ENCODE measurements at regions not wholly inside any gene's neighbourhood (a gene's known extent, or its start where the extent isn't known, plus 50 kb on each side); places are given as distances from the start of the nearest gene placed in this dataset.
"Not testable (repeated sequence)": the region's sequence is repeated elsewhere in the genome, so short reads cannot be mapped to it uniquely, and the experiment has no call there.

DNA sequence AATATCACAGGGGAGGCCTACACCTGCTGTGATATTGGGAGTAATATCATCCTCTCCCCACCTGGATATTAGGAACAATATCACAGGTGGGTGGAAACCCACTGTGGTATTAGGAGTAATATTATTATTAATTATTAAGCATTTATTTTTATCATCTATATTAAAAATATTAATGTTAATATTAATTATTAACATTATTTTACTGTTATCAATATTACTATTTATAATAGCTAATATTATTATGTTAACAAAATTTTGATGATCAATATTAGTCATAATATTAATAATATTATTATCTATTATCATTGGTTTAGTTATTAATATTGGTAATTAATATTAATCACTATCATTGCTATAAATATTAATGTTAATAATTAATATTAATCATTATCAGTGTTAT lies 161.1 kb upstream of the API5 start:
- Mint-ChIP-seq H3K4me3 (no peak overlapping the region), H3K27me3 (ENCODE audit: low read depth, poor library complexity) (peaks cover 13% of the 10 kb centered on the region), H3K9me3 (peaks cover 9% of the 10 kb centered on the region), H3K4me1 (no peaks in the 10 kb centered on the region), H3K27ac (no peak overlapping the region), H3K36me3 (ENCODE audit: low read depth) (no peaks in the 10 kb centered on the region)
- TF ChIP-seq, protein P1, sequence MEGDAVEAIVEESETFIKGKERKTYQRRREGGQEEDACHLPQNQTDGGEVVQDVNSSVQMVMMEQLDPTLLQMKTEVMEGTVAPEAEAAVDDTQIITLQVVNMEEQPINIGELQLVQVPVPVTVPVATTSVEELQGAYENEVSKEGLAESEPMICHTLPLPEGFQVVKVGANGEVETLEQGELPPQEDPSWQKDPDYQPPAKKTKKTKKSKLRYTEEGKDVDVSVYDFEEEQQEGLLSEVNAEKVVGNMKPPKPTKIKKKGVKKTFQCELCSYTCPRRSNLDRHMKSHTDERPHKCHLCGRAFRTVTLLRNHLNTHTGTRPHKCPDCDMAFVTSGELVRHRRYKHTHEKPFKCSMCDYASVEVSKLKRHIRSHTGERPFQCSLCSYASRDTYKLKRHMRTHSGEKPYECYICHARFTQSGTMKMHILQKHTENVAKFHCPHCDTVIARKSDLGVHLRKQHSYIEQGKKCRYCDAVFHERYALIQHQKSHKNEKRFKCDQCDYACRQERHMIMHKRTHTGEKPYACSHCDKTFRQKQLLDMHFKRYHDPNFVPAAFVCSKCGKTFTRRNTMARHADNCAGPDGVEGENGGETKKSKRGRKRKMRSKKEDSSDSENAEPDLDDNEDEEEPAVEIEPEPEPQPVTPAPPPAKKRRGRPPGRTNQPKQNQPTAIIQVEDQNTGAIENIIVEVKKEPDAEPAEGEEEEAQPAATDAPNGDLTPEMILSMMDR (IDR thresholded peaks at IDR 0.05) = no peak
- no peak for DNase-seq

DNA sequence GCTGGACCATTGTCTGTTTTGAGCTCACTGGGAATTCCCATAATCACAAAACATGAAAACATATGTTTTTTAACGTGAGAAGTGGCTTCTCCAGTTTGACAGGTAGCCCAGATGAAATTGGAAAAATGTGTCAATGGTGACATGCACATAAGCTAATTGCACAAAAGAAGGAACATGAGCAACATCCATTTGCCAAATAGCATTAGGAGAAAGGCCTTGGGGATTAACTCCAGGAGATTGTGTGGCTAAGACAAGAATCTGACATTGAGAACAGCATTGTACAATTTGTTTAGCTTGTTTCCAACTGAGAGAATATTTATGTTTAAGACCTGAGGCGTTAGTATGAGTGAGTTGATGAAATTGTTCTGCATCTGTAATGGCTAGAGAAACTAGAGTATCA lies 147.0 kb upstream of the API5 start:
- DNase-seq = no peak
- TF ChIP-seq, protein P1 (IDR thresholded peaks at IDR 0.05) = no peak
- Mint-ChIP-seq H3K9me3 (peaks cover 32% of the 10 kb centered on the region), H3K27ac (no peak overlapping the region), H3K4me1 (no peaks in the 10 kb centered on the region), H3K27me3 (ENCODE audit: low read depth, poor library complexity) (no peaks in the 10 kb centered on the region), H3K4me3 (no peak overlapping the region), H3K36me3 (ENCODE audit: low read depth) (no peaks in the 10 kb centered on the region)

DNA sequence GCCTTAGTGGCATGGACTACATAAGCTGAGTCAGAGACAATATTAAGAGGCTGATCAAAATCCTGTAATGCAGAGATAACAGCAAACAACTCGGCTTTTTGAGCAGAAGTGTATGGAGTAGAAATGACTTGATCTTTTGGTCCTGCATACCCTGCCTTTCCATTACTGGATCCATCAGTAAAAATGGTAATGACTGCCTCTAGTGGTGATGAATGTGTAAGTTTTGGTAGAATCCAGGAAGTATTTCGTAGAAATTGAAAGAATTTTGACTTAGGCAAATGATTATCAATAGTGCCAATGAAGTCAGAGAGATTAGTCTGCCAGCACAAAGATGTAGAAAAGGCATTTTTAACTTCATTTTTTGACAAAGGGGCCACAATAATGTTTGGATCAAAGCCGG lies 146.4 kb upstream of the API5 start:
- H3K36me3 Mint-ChIP-seq (ENCODE audit: low read depth); H3K27ac Mint-ChIP-seq; H3K27me3 Mint-ChIP-seq (ENCODE audit: low read depth, poor library complexity); H3K4me3 Mint-ChIP-seq; H3K4me1 Mint-ChIP-seq; DNase-seq: not testable (repeated sequence)
- peaks cover 28% of the 10 kb centered on the region for H3K9me3 Mint-ChIP-seq

DNA sequence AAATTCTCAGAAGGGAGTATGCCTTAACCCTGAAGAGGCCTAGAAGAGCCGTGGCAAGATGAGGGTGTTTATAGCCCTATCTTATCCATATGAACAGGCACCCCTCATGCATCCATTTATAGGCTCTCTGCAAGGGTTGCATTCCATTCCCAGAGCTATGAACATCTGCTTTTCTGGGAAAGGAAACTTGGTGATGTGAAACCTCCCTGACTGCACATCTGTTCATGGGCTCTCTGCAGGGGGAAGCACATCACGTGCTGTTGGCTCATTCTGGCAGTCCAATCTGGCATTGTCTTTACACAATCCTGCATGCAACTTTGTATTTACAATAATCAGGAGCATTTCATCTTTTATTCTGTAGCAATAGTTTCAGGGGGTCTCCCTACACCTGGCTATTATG lies 143.6 kb upstream of the API5 start:
- not testable (repeated sequence) for H3K27ac Mint-ChIP-seq; DNase-seq; H3K36me3 Mint-ChIP-seq (ENCODE audit: low read depth); H3K27me3 Mint-ChIP-seq (ENCODE audit: low read depth, poor library complexity); H3K4me1 Mint-ChIP-seq; H3K4me3 Mint-ChIP-seq
- H3K9me3 Mint-ChIP-seq = peaks cover 28% of the 10 kb centered on the region

DNA sequence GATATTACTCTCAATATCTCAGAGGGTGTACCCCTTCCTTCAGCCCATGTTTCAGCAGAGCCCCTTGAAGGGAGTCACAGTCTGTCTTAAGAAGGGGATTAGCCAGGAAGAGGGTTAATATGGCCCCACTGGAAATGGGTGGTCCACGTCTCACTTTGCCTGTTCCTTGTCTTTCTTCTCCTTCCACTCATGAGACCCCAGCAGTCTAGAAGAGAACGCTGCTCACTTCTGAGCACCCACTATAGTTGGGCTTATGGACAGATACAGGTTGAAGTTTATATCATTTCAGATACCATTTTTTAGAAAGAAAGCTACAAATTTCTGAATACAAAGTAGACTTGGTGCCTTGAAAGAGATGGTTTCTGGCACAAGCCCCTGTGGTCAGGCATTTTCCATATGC lies 139.3 kb upstream of the API5 start:
- Mint-ChIP-seq H3K27ac (no peak overlapping the region), H3K36me3 (ENCODE audit: low read depth) (no peaks in the 10 kb centered on the region), H3K4me3 (no peak overlapping the region), H3K27me3 (ENCODE audit: low read depth, poor library complexity) (no peaks in the 10 kb centered on the region), H3K9me3 (peaks cover 13% of the 10 kb centered on the region), H3K4me1 (no peaks in the 10 kb centered on the region)
- no peak for DNase-seq
- TF ChIP-seq, protein P1 (IDR thresholded peaks at IDR 0.05) = no peak

DNA sequence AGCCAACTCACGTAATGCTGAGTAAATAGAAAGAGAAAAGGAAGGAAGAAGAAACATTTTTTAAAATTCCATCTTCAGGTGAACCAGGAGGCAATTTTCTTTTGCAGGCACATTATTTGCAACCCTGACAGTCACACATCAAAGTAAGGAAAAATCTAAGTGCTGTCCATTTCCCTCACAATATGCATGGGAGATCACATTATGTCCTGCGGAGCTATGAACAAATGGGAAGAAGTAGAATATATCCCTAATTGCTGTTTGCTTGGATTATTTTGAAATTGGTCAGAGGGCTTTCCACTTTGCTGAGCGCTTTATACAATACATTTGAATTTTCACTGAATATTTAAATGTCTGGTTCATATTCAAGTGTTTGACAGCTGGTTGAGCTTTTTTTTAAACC lies 133.8 kb upstream of the API5 start:
- Mint-ChIP-seq H3K27me3 (ENCODE audit: low read depth, poor library complexity) (peaks cover 6% of the 10 kb centered on the region), H3K4me1 (no peaks in the 10 kb centered on the region), H3K4me3 (no peak overlapping the region), H3K27ac (no peak overlapping the region), H3K9me3 (no peaks in the 10 kb centered on the region), H3K36me3 (ENCODE audit: low read depth) (no peaks in the 10 kb centered on the region)
- TF ChIP-seq, protein P1 (IDR thresholded peaks at IDR 0.05) = no peak
- no peak for DNase-seq

DNA sequence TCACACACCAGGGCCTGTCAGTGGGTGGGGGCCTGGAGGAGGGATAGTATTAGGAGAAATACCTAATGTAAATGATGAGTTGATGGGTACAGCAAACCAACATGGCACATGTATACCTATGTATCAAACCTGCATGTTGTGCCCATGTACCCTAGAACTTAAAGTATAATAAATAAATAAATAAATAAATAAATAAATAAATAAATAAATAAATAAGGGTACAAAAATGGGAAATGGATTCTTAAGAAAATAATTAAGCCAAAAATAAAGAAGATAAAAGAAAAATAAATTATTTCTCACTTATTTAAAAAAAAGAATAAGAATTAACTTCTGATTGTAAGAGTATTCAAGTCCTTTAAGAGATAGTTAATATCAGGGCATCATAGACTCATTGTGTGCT lies 117.3 kb upstream of the API5 start:
- H3K27me3 Mint-ChIP-seq (ENCODE audit: low read depth, poor library complexity); H3K27ac Mint-ChIP-seq; H3K4me1 Mint-ChIP-seq; H3K36me3 Mint-ChIP-seq (ENCODE audit: low read depth); H3K9me3 Mint-ChIP-seq; DNase-seq; H3K4me3 Mint-ChIP-seq: not testable (repeated sequence)

DNA sequence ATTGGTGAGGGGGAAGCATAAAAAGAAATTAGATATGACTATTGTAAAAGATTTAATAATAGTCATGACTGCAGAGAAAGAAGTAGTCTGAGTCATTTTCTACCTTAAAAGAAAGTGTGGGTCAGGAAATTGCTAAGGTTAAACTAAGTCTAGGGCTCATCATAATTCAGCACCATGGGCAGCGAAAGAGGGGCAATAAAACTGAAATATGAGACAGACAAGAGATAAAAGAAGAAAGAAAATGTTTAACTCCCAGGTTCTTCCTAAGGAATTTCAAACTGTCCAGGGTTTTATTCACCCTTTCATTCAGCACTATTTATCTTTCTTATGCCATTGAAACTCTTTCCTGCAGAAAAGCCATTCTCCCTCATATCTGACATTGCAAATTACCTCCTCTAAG lies 114.4 kb upstream of the API5 start:
- Mint-ChIP-seq H3K36me3 (ENCODE audit: low read depth) (no peaks in the 10 kb centered on the region), H3K4me1 (no peaks in the 10 kb centered on the region), H3K9me3 (peaks cover 5% of the 10 kb centered on the region), H3K27me3 (ENCODE audit: low read depth, poor library complexity) (no peaks in the 10 kb centered on the region), H3K27ac (no peak overlapping the region), H3K4me3 (no peak overlapping the region)
- TF ChIP-seq, protein P1 (IDR thresholded peaks at IDR 0.05) = no peak
- DNase-seq = peak; percentile 69
